Upper lobe of right lung (tissue), 1 donor: ENCODE measurements at regions not wholly inside any gene's neighbourhood (a gene's known extent, or its start where the extent isn't known, plus 50 kb on each side); places are given as distances from the start of the nearest gene placed in this dataset.

ENCODE experiments used
- ATAC-seq: fragments of 200-7000 bp; cut with Tn5 transposase; one replicate; pipeline ENCODE4 v1.9.1; 2020; ENCODE audit warnings: mild to moderate bottlenecking, moderate library complexity
- DNase-seq: peaks from one replicate; pipeline ENCODE4 v3.0.0-alpha.2; 2020
- H3K27ac ChIP-seq: fragments of 200-600 bp; one replicate; pipeline ENCODE4 v1.8.0; 2022
- H3K27me3 ChIP-seq: fragments of 200-600 bp; one replicate; pipeline ENCODE4 v1.8.0; 2022; ENCODE audit warnings: mild to moderate bottlenecking
- H3K36me3 ChIP-seq: fragments of 200-600 bp; one replicate; pipeline ENCODE4 v1.8.0; 2022
- H3K4me1 ChIP-seq: fragments of 200-600 bp; one replicate; pipeline ENCODE4 v1.8.0; 2022
- H3K4me3 ChIP-seq: fragments of 200-600 bp; one replicate; pipeline ENCODE4 v1.8.0; 2022; ENCODE audit warnings: mild to moderate bottlenecking
- H3K9me3 ChIP-seq: fragments of 200-600 bp; one replicate; pipeline ENCODE4 v1.8.0; 2022
- CTCF ChIP-seq: fragments of 200-600 bp; IDR thresholded peaks from one replicate; pipeline ENCODE4 v1.8.0; 2022; ENCODE audit warnings: antibody characterized with exemption
- intact Hi-C: fragments of 100-400 bp; cut with DNase I; formaldehyde crosslinking; loops from one replicate; pipeline ENCODE4 v1.11.0; 2022
- donor health status: DM: no; HTN: yes; CAD: no; lungs with severe emphysema.

- Histone ChIP-seq H3K36me3 (no peaks in the 10 kb centered on the region), H3K27ac (no peak overlapping the region), H3K4me1 (no peaks in the 10 kb centered on the region), H3K27me3 (no peaks in the 10 kb centered on the region), H3K9me3 (no peaks in the 10 kb centered on the region), H3K4me3 (no peak overlapping the region)
- no peak for TF ChIP-seq CTCF
- intact Hi-C loops: no loop called here
- ATAC-seq (no peak), DNase-seq (no peak)
Measured at GRCh38 chr22:36088292-36088691, 59.7 kb upstream of the RBFOX2 start.

- intact Hi-C loops: no loop called here
- ATAC-seq (no peak), DNase-seq (no peak)
- Histone ChIP-seq H3K27me3 (no peaks in the 10 kb centered on the region), H3K9me3 (no peaks in the 10 kb centered on the region), H3K27ac (no peak overlapping the region), H3K4me1 (no peaks in the 10 kb centered on the region), H3K4me3 (no peak overlapping the region), H3K36me3 (no peaks in the 10 kb centered on the region)
- TF ChIP-seq CTCF: no peak
Measured at GRCh38 chr22:36087784-36088183, 59.2 kb upstream of the RBFOX2 start.

- no peak for ATAC-seq
- TF ChIP-seq CTCF: no peak
- no peak overlapping the region for H3K27ac ChIP-seq
Measured at GRCh38 chr22:36086629-36087254, 58.1 kb upstream of the RBFOX2 start.

GRCh38 chr22:36086170-36086490 is 57.5 kb upstream of the RBFOX2 start:
- Histone ChIP-seq H3K27ac (no peak overlapping the region), H3K9me3 (no peaks in the 10 kb centered on the region), H3K36me3 (no peaks in the 10 kb centered on the region), H3K4me1 (no peaks in the 10 kb centered on the region), H3K4me3 (no peak overlapping the region), H3K27me3 (no peaks in the 10 kb centered on the region)
- TF ChIP-seq CTCF: no peak
- intact Hi-C loops: no loop called here
- ATAC-seq: peak; percentile 17
- no peak for DNase-seq

More at GRCh38 chr22:36086629-36087254, 58.1 kb upstream of the RBFOX2 start:
- intact Hi-C loops: no loop called here
- Histone ChIP-seq H3K9me3 (no peaks in the 10 kb centered on the region), H3K27me3 (no peaks in the 10 kb centered on the region), H3K36me3 (no peaks in the 10 kb centered on the region), H3K4me3 (no peak overlapping the region), H3K4me1 (no peaks in the 10 kb centered on the region)
- DNase-seq: no peak

- Histone ChIP-seq H3K27me3 (no peaks in the 10 kb centered on the region), H3K36me3 (no peaks in the 10 kb centered on the region), H3K4me3 (no peak overlapping the region), H3K9me3 (no peaks in the 10 kb centered on the region), H3K27ac (no peak overlapping the region), H3K4me1 (no peaks in the 10 kb centered on the region)
- TF ChIP-seq CTCF: no peak
- no peak for DNase-seq
- intact Hi-C loops: no loop called here
- ATAC-seq: no peak
Measured at GRCh38 chr22:36085476-36086169, 57.0 kb upstream of the RBFOX2 start.
